Epithelial cell of proximal tubule (primary cell): ENCODE measurements at regions not wholly inside any gene's neighbourhood (a gene's known extent, or its start where the extent isn't known, plus 50 kb on each side); places are given as distances from the start of the nearest gene placed in this dataset.

Source experiments
- DNase-seq: peaks from one replicate; pipeline ENCODE4 v3.0.0-alpha.2; 2011; ENCODE audit warnings: low read depth
- H3K4me3 ChIP-seq: 2 replicates; pipeline ENCODE4 v1.5.1; 2011; ENCODE audit warnings: low read depth, mild to moderate bottlenecking, low read length
- CTCF ChIP-seq: conservative IDR thresholded peaks from 2 replicates; pipeline ENCODE4 v1.5.1; 2012; ENCODE audit warnings: low read depth, mild to moderate bottlenecking, low read length

DNA sequence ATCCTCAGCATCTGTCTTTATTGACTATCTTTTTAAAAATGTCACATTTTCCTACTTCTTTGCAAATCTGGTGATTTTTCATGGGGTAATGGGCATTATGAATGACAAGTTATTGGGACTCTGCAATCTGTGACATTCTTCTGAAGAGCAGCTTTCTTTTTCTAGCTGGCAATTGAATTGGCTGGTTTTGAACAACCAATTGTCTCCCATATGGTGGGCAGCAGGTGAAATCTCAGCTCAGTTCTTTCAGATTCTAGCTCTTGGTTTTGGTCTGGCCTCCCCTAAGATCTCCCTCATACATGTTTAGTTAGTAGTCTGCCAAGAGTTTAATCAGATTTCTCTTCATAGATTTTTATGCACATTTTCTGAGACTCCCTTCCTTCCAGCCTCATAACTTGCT is 107.9 kb upstream of the EPB41L3 start:
- no peak overlapping the region for H3K4me3 ChIP-seq
- TF ChIP-seq CTCF, result no peak
- DNase-seq, result no peak

DNA sequence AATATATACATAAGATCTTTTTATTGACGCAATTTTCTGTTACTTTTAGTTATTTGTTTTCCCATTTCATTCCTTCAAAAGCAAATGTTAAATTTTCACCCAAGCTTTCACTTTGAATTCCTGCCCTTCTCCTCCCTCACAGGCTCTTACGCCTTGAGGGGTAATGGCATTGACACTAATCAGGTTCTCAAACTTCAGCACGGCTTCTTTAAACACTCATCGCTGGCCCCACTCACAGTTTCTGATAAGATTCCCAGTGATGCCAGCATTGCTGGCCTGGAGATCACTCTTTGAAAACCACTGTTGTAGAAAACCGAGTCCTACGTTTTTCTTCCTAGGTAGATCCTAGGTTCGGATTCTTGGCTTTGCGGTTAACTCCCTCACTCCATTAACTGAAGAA is 105.6 kb upstream of the EPB41L3 start:
- no peak for DNase-seq
- TF ChIP-seq CTCF, result no peak
- no peak overlapping the region for H3K4me3 ChIP-seq

DNA sequence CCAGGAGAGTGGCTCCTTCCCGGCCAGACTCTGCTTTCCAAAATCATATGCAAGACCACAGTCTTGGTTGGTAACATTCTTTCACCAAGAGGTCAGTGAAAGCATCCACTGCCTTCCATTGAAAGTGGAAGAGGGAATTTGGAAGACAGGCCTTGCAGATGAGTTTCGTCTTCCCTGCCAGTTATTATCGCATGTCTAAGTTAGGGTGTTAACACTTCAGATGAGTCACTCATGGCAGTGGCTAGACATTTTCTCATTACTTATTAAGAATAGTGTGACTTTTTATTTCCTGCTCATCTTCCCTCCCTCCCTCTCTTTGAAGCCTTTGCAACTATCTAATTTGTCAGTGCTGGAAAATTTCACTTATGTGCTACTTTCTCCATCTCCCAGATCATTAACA is 102.9 kb upstream of the EPB41L3 start:
- H3K4me3 ChIP-seq, result no peak overlapping the region
- DNase-seq, result no peak
- TF ChIP-seq CTCF, result no peak

DNA sequence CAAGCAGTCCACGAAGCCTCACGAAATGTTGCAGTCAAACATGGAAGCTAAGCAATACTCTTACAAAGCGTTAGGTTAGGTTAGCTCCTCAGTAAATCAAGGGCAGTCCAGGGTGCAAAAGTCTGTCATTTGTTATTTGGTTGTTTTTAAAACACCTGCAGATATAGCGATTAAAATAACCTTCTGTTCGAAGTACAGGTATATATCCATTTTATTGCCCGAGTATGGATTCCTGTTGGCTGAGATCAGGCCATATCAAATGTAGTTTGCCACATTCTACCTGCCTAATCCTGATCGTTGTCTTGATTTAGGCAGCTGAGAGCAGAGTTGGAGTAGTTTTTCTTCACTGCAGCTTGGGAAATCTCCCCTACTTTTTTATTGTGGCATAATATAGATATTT is 99.5 kb upstream of the EPB41L3 start:
- H3K4me3 ChIP-seq, result no peak overlapping the region
- no peak for DNase-seq
- TF ChIP-seq CTCF, result no peak

GRCh38 chr18:5640939-5641338 is 97.1 kb upstream of the EPB41L3 start:
- H3K4me3 ChIP-seq, result no peak overlapping the region
- no peak for DNase-seq
- no peak for TF ChIP-seq CTCF

DNA sequence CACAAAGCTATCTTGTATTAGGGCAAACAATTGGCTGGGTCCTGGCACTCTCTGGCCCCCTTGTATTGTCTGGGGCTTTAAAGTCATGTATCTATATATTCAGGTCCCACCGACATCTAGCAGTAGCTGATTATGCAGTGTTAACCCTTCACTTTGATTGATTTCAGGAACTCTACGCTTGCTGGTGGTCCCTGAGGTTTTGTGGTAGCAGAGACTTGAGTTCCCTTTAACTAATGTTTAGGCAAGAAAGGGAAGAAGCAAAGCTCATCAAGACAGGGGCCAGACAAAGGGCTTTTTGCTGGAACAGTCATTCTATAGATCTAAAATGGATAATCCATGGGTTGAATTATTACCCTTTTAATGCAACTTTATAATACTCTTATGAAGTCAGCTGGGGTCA is 95.3 kb upstream of the EPB41L3 start:
- TF ChIP-seq CTCF, result no peak
- DNase-seq, result no peak

DNA sequence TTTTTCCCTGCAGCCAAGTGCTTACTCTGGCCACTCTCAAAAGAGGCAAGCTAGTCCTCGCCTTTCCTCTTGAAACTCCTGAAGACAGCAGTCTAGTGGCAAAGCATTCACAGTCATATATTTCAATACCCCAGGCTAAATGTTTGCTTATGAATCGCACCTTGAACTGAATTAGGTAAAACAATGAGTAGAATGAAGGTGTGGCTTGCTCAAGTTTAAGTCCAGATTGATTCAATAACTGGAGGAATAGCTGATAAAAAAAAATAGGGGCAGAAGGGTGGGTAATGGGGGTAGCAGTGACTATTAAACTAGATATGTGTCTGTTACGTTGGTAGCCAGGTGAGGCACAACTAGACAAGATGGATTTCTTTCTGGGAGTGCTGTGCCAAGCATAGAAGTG is 88.2 kb upstream of the EPB41L3 start:
- H3K4me3 ChIP-seq, result no peak overlapping the region
- no peak for DNase-seq
- no peak for TF ChIP-seq CTCF

More for the DNA sequence above, 95.3 kb upstream of the EPB41L3 start:
- no peak overlapping the region for H3K4me3 ChIP-seq
